IMR-90 (cell line): ENCODE measurements at regions not wholly inside any gene's neighbourhood (a gene's known extent, or its start where the extent isn't known, plus 50 kb on each side); places are given as distances from the start of the nearest gene placed in this dataset.

ENCODE experiments used
- ATAC-seq: fragments of 200-7000 bp; cut with Tn5 transposase; 2 replicates; pipeline ENCODE4 v1.9.1; 2020; ENCODE audit warnings: low read depth, mild to moderate bottlenecking, moderate library complexity
- BruUV-seq: library from RNA; stranded (reverse); fragments of 400-500 nt; replicated peaks from 2 replicates; lab custom pipeline; 2021; lab: Mats Ljungman, UMichigan
- CTCF ChIA-PET: fragments of 300-600 bp; formaldehyde crosslinking; extraction: SDS; loops from one replicate; lab custom pipeline; 2021; ENCODE audit warnings: antibody characterized with exemption; lab: Yijun Ruan, JAX
- POLR2A ChIA-PET: fragments of 300-600 bp; sonication (Branson Sonifier 250); formaldehyde crosslinking; loops from one replicate; lab custom pipeline; 2022; ENCODE audit warnings: antibody characterized with exemption; ENCODE audit not compliant: unreplicated experiment; lab: Charles Lee
- DNase-seq: peaks from one replicate; pipeline ENCODE4 v3.0.0; 2013
- H2AFZ ChIP-seq: replicated peaks from 2 replicates; pipeline ENCODE3; 2013; ENCODE audit warnings: low read length, mild to moderate bottlenecking; ENCODE audit not compliant: poor library complexity
- H2AK5ac ChIP-seq: 2 replicates; pipeline ENCODE4 v1.6.1; 2013; ENCODE audit warnings: low read depth, low read length, inconsistent platforms
- H2AK9ac ChIP-seq: replicated peaks from 2 replicates; pipeline ENCODE3; 2013; ENCODE audit warnings: mild to moderate bottlenecking, low read depth, low read length, moderate library complexity; ENCODE audit not compliant: poor library complexity
- H2BK120ac ChIP-seq: 2 replicates; pipeline ENCODE4 v1.6.1; 2013; ENCODE audit warnings: low read depth, low read length, inconsistent platforms
- H2BK15ac ChIP-seq: 3 replicates; pipeline ENCODE4 v1.6.1; 2013; ENCODE audit warnings: low read depth, low read length, inconsistent platforms
- H2BK20ac ChIP-seq: 2 replicates; pipeline ENCODE4 v1.6.1; 2013; ENCODE audit warnings: low read depth, mild to moderate bottlenecking, inconsistent platforms, low read length, moderate library complexity
- H2BK5ac ChIP-seq: 2 replicates; pipeline ENCODE4 v1.6.1; 2013; ENCODE audit warnings: mild to moderate bottlenecking, low read depth, low read length, inconsistent platforms; ENCODE audit not compliant: poor library complexity, severe bottlenecking
- H3K14ac ChIP-seq: replicated peaks from 2 replicates; pipeline ENCODE4 v1.6.1; 2013; ENCODE audit warnings: low read depth, low read length, inconsistent platforms
- H3K18ac ChIP-seq: 2 replicates; pipeline ENCODE4 v1.6.1; 2013; ENCODE audit warnings: low read depth, low read length, control low read depth
- H3K23ac ChIP-seq: 2 replicates; pipeline ENCODE4 v1.6.1; 2013; ENCODE audit warnings: low read depth, low read length, inconsistent platforms
- H3K27ac ChIP-seq: 2 replicates; pipeline ENCODE4 v1.5.1; 2013; ENCODE audit warnings: mild to moderate bottlenecking, control low read depth, low read length; ENCODE audit not compliant: insufficient read depth
- H3K27me3 ChIP-seq: 2 replicates; pipeline ENCODE4 v1.6.1; 2013; ENCODE audit warnings: low read length; ENCODE audit not compliant: control insufficient read depth, insufficient read depth
- H3K36me3 ChIP-seq: 2 replicates; pipeline ENCODE4 v1.6.1; 2013; ENCODE audit warnings: low read length, mixed read lengths; ENCODE audit not compliant: control insufficient read depth, insufficient read depth
- H3K4ac ChIP-seq: 2 replicates; pipeline ENCODE4 v1.6.1; 2013; ENCODE audit warnings: low read depth, low read length, inconsistent platforms
- H3K4me1 ChIP-seq: 2 replicates; pipeline ENCODE4 v1.6.1; 2013; ENCODE audit warnings: low read length, mixed read lengths; ENCODE audit not compliant: control insufficient read depth, insufficient read depth
- H3K4me2 ChIP-seq: 2 replicates; pipeline ENCODE4 v1.6.1; 2013; ENCODE audit warnings: low read depth, mild to moderate bottlenecking, control low read depth, low read length, moderate library complexity
- H3K4me3 ChIP-seq: 2 replicates; pipeline ENCODE4 v1.5.1; 2013; ENCODE audit warnings: low read depth, mild to moderate bottlenecking, control low read depth, low read length, moderate library complexity; ENCODE audit not compliant: insufficient read depth
- H3K56ac ChIP-seq: 2 replicates; pipeline ENCODE4 v1.6.1; 2013; ENCODE audit warnings: low read length, inconsistent platforms; ENCODE audit not compliant: insufficient read depth; ENCODE audit errors: extremely low read depth
- H3K79me1 ChIP-seq, 2 experiments: 2 replicates each; pipeline ENCODE4 v1.6.1; 2013; ENCODE audit warnings: low read length in 2 of 2, inconsistent platforms in 1 of 2, low read depth in 1 of 2
- H3K9ac ChIP-seq: 2 replicates; pipeline ENCODE4 v1.6.1; 2013; ENCODE audit warnings: low read depth, low read length, control low read depth
- H3K9me1 ChIP-seq: 2 replicates; pipeline ENCODE4 v1.6.1; 2013; ENCODE audit warnings: low read length, inconsistent platforms; ENCODE audit not compliant: insufficient read depth
- H3K9me3 ChIP-seq: 2 replicates; pipeline ENCODE4 v1.6.1; 2013; ENCODE audit warnings: low read length; ENCODE audit not compliant: control insufficient read depth, insufficient read depth
- H4K20me1 ChIP-seq: 2 replicates; pipeline ENCODE4 v1.6.1; 2013; ENCODE audit warnings: low read length, inconsistent platforms; ENCODE audit not compliant: insufficient read depth
- H4K5ac ChIP-seq: 2 replicates; pipeline ENCODE4 v1.6.1; 2013; ENCODE audit warnings: mild to moderate bottlenecking, low read depth, low read length, control low read depth
- H4K8ac ChIP-seq, 2 experiments: 2 replicates each; pipeline ENCODE4 v1.6.1; 2013; ENCODE audit warnings: low read depth in 2 of 2, low read length in 2 of 2, control low read depth in 1 of 2, inconsistent platforms in 1 of 2
- H4K91ac ChIP-seq: 2 replicates; pipeline ENCODE4 v1.6.1; 2013; ENCODE audit warnings: low read depth, low read length, inconsistent platforms; ENCODE audit not compliant: insufficient read depth
- BHLHE40 ChIP-seq: fragments of 150-350 bp; IDR thresholded peaks from 2 replicates; pipeline ENCODE4 v1.6.1; 2016; ENCODE audit warnings: mild to moderate bottlenecking, low read depth, low read length
- CEBPB ChIP-seq: IDR thresholded peaks from 2 replicates; pipeline ENCODE4 v1.6.1; 2012; ENCODE audit warnings: low read depth, low read length, improper control_type of control experiment
- FOS ChIP-seq: fragments of 150-350 bp; IDR thresholded peaks from 2 replicates; pipeline ENCODE4 v1.6.1; 2016; ENCODE audit warnings: low read depth, low read length
- RCOR1 ChIP-seq: IDR thresholded peaks from 2 replicates; pipeline ENCODE4 v1.6.1; 2012; ENCODE audit warnings: mild to moderate bottlenecking, low read length, improper control_type of control experiment; ENCODE audit not compliant: insufficient replicate concordance
- RFX5 ChIP-seq: IDR thresholded peaks from 2 replicates; pipeline ENCODE4 v1.8.0; 2012; ENCODE audit warnings: low read depth, mild to moderate bottlenecking, low read length, moderate library complexity
- USF2 ChIP-seq: fragments of 150-350 bp; IDR thresholded peaks from 2 replicates; pipeline ENCODE4 v1.6.1; 2017; ENCODE audit warnings: mild to moderate bottlenecking, antibody characterized with exemption, low read length, low read depth
- WGBS, 2 experiments: methylation state at CpG; one replicate each; pipeline versions ENCODE4 v1.1.5 to v1.1.7; 2013; ENCODE audit warnings: missing lambda C conversion rate in 2 of 2; ENCODE audit not compliant: insufficient read length in 1 of 2; ENCODE audit errors: extremely low coverage in 2 of 2; 5-methylcytosine and 5-hydroxymethylcytosine counted together
- dilution Hi-C: fragments of 300-500 bp; cut with HindIII; formaldehyde crosslinking; loops from one replicate; pipeline ENCODE4 v1.14.3; 2018; ENCODE audit warnings: low sequenced_read_pairs; ENCODE audit not compliant: unreplicated experiment
- in situ Hi-C: fragments of 300-500 bp; cut with MboI; formaldehyde crosslinking; loops from 3 replicates; pipeline ENCODE4 v1.14.3; 2019; ENCODE audit warnings: low sequenced_read_pairs, inconsistent platforms, mixed read lengths
- intact Hi-C: fragments of 100-400 bp; cut with micrococcal nuclease; formaldehyde crosslinking; loops from 2 replicates; pipeline ENCODE4 v1.10.0; 2022

- Histone ChIP-seq H3K4me3 (no peak overlapping the region), H3K4me2 (no peak overlapping the region), H3K14ac (no peak overlapping the region), H3K27ac (no peak overlapping the region), H3K4me1 (peaks cover 7% of the 10 kb centered on the region), H3K9ac (no peak overlapping the region), H4K8ac (no peak overlapping the region), H2BK20ac (no peak overlapping the region), H4K91ac (no peak overlapping the region), H3K79me1 (no peaks in the 10 kb centered on the region), H3K4ac (no peak overlapping the region), H3K56ac (no peak overlapping the region), H4K5ac (no peak overlapping the region), H3K9me3 (no peaks in the 10 kb centered on the region), H2AK9ac (no peak overlapping the region), H3K18ac (no peak overlapping the region), H3K23ac (no peak overlapping the region), H2AK5ac (no peak overlapping the region), H3K27me3 (no peaks in the 10 kb centered on the region), H2BK120ac (no peak overlapping the region), H2BK15ac (no peak overlapping the region), H4K20me1 (no peaks in the 10 kb centered on the region), H3K9me1 (no peaks in the 10 kb centered on the region), H2AFZ (no peak overlapping the region), H2BK5ac (no peak overlapping the region), H3K36me3 (no peaks in the 10 kb centered on the region)
- TF ChIP-seq CEBPB (peak; percentile 18; the same call in 1 of the 2 replicates), RCOR1 (no peak), BHLHE40 (no peak), FOS (no peak), RFX5 (no peak), USF2 (no peak)
- dilution Hi-C loops: no loop called here
- DNase-seq (peak; percentile 45), ATAC-seq (0 out of 2 replicates have a peak, but pooled peaks have one; percentile 40)
- intact Hi-C loops: no loop called here
- BruUV-seq: no TSS peak
- no CpG with 5 or more reads among the region's 1 CpG for WGBS, 2 experiments
- POLR2A ChIA-PET: no interaction called here
- in situ Hi-C loops: no loop called here
- CTCF ChIA-PET: no interaction called here
These were observed 479.4 kb upstream of the KCNMB2 start for GRCh38 chr3:178056868-178057267.
